ENCODE measurements at regions not wholly inside any gene's neighbourhood (a gene's known extent, or its start where the extent isn't known, plus 50 kb on each side); places are given as distances from the start of the nearest gene placed in this dataset.

DNA sequence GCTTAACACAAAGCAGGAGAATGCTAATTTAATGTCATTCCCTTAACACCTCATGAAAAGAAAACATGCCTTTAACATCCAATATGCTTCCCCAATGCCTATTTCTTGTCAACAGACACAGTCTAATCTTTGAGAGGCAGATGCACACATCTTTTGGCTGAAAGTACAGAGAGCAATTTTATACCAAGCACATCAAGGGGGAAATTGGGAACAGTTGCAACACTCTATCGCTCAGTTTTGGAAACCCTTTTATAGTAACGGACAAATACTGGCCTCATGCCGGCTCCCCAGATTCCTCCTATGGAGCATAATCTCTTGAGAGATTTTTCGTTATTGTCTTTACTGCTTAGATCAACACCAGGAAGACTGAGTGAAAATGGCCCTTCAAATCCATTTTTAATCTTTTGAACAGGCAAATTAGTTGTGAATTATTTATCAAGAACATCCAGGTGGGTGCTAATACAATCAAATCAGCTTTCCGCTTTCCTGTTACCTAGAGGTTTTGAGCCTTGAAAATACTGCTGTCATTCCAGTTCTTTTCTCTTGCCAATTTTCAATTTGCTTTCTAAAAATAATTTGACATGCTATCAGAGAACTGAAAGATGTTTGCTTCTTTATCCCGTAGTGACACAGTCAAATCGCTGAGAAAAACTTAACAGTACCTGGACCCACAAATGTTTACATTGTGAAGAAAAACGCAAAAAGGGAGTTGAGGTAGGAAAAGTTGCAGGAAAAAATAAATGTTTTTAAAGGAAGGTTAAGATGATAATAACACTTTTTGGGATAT, 60.7 kb upstream of the CAND1 start:
- TF ChIP-seq, protein P1, sequence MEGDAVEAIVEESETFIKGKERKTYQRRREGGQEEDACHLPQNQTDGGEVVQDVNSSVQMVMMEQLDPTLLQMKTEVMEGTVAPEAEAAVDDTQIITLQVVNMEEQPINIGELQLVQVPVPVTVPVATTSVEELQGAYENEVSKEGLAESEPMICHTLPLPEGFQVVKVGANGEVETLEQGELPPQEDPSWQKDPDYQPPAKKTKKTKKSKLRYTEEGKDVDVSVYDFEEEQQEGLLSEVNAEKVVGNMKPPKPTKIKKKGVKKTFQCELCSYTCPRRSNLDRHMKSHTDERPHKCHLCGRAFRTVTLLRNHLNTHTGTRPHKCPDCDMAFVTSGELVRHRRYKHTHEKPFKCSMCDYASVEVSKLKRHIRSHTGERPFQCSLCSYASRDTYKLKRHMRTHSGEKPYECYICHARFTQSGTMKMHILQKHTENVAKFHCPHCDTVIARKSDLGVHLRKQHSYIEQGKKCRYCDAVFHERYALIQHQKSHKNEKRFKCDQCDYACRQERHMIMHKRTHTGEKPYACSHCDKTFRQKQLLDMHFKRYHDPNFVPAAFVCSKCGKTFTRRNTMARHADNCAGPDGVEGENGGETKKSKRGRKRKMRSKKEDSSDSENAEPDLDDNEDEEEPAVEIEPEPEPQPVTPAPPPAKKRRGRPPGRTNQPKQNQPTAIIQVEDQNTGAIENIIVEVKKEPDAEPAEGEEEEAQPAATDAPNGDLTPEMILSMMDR (optimal IDR thresholded peaks at IDR 0.05 in 1 of 3, IDR thresholded peaks at IDR 0.05 in 1 of 3, conservative IDR thresholded peaks at IDR 0.05 in 1 of 3; ENCODE audit: extremely low read depth in 1 of 3, insufficient read depth in 2 of 3, low read length in 3 of 3): no peak
- TF ChIP-seq EZH2 (IDR thresholded peaks at IDR 0.05; ENCODE audit: low read length): peak; percentile 36

Measured in keratinocyte (primary cell).